ENCODE measurements at regions not wholly inside any gene's neighbourhood (a gene's known extent, or its start where the extent isn't known, plus 50 kb on each side); places are given as distances from the start of the nearest gene placed in this dataset.
A peak's percentile ranks its signal among the peaks of the same experiment; 100 is the strongest.

- no peak for DNase-seq (ENCODE audit: low spot score)
Measured at GRCh38 chr21:41671212-41671762, 95.6 kb downstream of the RIPK4 start.

GRCh38 chr21:41670056-41670805 is 96.6 kb downstream of the RIPK4 start:
- no peak for DNase-seq (ENCODE audit: low spot score)

- no peak for DNase-seq (ENCODE audit: low spot score)
Measured at GRCh38 chr21:41669533-41669830, 97.4 kb downstream of the RIPK4 start.

- DNase-seq (ENCODE audit: low spot score) = no peak
Measured at GRCh38 chr21:41668686-41669532, 97.9 kb downstream of the RIPK4 start.

GRCh38 chr21:41668051-41668541 is 98.8 kb downstream of the RIPK4 start:
- no peak for DNase-seq (ENCODE audit: low spot score)

GRCh38 chr21:41667136-41667535 is 99.7 kb downstream of the RIPK4 start:
- no peak for DNase-seq (ENCODE audit: low spot score)

GRCh38 chr21:41666641-41667081 is 100.2 kb downstream of the RIPK4 start:
- DNase-seq (ENCODE audit: low spot score) = no peak

- DNase-seq (ENCODE audit: low spot score) = no peak
Measured at GRCh38 chr21:41665766-41666595, 100.9 kb downstream of the RIPK4 start.

GRCh38 chr21:41664881-41665765 is 101.7 kb downstream of the RIPK4 start:
- DNase-seq (ENCODE audit: low spot score) = no peak

GRCh38 chr21:41663805-41664788 is 102.8 kb downstream of the RIPK4 start:
- peak; percentile 75 for DNase-seq (ENCODE audit: low spot score)

- DNase-seq (ENCODE audit: low spot score) = no peak
Measured at GRCh38 chr21:41662761-41663160, 104.1 kb downstream of the RIPK4 start.

GRCh38 chr21:41662161-41662560 is 104.7 kb downstream of the RIPK4 start:
- no peak for DNase-seq (ENCODE audit: low spot score)

- DNase-seq (ENCODE audit: low spot score) = no peak
Measured at GRCh38 chr21:41660748-41661147, 106.1 kb downstream of the RIPK4 start.

GRCh38 chr21:41659791-41660560 is 106.9 kb downstream of the RIPK4 start:
- no peak for DNase-seq (ENCODE audit: low spot score)

- no peak for DNase-seq (ENCODE audit: low spot score)
Measured at GRCh38 chr21:41656946-41657525, 109.8 kb downstream of the RIPK4 start.

- DNase-seq (ENCODE audit: low spot score) = no peak
Measured at GRCh38 chr21:41655259-41655658, 111.6 kb downstream of the RIPK4 start.

- DNase-seq (ENCODE audit: low spot score) = no peak
Measured at GRCh38 chr21:41653954-41654491, 112.8 kb downstream of the RIPK4 start.

GRCh38 chr21:41653243-41653953 is 113.5 kb downstream of the RIPK4 start:
- no peak for DNase-seq (ENCODE audit: low spot score)
